Mammary epithelial cell (primary cell): ENCODE measurements at regions not wholly inside any gene's neighbourhood (a gene's known extent, or its start where the extent isn't known, plus 50 kb on each side); places are given as distances from the start of the nearest gene placed in this dataset.

ENCODE experiments used
- CTCF ChIP-seq, 2 donors: IDR thresholded peaks in 1 of 2; conservative IDR thresholded peaks in 1 of 2; 2 replicates each; pipeline ENCODE4 v1.5.1; 2011 to 2012; ENCODE audit warnings: inconsistent platforms in 2 of 2, low read length in 2 of 2, mild to moderate bottlenecking in 2 of 2, control low read depth in 1 of 2, low read depth in 1 of 2; ENCODE audit not compliant: insufficient read depth in 1 of 2; ENCODE audit errors: extremely low read depth in 1 of 2
- EZH2 ChIP-seq: IDR thresholded peaks from 2 replicates; pipeline ENCODE4 v1.6.1; 2012; ENCODE audit warnings: low read length, inconsistent platforms, borderline replicate concordance

- no peak for TF ChIP-seq CTCF (conservative IDR thresholded peaks at IDR 0.05 in 1 of 2, IDR thresholded peaks at IDR 0.05 in 1 of 2; ENCODE audit: extremely low read depth in 1 of 2, insufficient read depth in 1 of 2, low read depth in 1 of 2, low read length in 2 of 2)
- TF ChIP-seq EZH2 = no peak
These were observed 58.6 kb upstream of the DOCK10 start for GRCh38 chr2:225100856-225101294.
